ENCODE measurements at regions not wholly inside any gene's neighbourhood (a gene's known extent, or its start where the extent isn't known, plus 50 kb on each side); places are given as distances from the start of the nearest gene placed in this dataset.
"Not testable (repeated sequence)": the region's sequence is repeated elsewhere in the genome, so short reads cannot be mapped to it uniquely, and the experiment has no call there.

DNA sequence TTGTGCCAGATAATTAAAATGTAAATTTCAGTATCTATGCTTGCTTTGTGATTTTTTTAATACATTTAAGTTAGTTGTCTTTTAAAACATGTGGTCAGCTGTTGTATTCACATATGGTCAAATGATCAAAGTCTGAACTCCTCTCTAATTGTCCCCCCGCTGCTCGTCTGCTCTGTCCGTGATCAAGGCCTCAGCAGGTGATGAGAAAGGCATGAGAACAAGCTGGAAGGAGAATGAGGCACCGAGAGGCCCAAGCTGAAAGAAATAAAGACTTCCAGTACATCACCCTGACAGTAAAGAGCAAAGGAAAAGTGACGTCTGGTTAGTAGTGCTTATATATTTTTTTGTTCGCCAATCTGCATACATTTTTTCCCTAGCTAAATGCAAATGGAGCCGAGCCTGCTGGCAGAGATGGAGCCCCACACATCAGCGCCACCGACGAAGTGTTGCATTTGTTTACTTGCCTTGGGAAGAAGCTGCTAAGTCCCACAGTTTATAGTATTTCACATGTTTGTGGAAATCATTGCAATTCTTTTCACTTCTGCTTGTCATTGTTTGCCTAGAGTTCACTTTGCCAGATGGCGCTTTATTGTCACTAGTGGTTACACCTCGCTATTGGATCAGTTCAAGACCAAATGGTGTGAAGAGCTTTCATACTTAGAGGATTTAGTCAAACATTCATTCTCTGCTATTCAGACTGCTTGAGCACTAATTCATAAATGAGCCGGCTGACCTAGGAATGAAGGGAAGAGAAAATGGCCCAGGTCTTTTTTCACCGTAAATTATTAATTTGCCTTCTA is 181.5 kb downstream of the ZIC3 start:
- Histone ChIP-seq H3K4me3 (no peak overlapping the region), H3K27me3 (no peaks in the 10 kb centered on the region), H3K9me3 (ENCODE audit: low read depth) (no peaks in the 10 kb centered on the region), H3K27ac (no peak overlapping the region), H3K4me1 (ENCODE audit: low read depth) (peaks cover 8% of the 10 kb centered on the region), H3K36me3 (no peaks in the 10 kb centered on the region)
- TF ChIP-seq, protein P1, sequence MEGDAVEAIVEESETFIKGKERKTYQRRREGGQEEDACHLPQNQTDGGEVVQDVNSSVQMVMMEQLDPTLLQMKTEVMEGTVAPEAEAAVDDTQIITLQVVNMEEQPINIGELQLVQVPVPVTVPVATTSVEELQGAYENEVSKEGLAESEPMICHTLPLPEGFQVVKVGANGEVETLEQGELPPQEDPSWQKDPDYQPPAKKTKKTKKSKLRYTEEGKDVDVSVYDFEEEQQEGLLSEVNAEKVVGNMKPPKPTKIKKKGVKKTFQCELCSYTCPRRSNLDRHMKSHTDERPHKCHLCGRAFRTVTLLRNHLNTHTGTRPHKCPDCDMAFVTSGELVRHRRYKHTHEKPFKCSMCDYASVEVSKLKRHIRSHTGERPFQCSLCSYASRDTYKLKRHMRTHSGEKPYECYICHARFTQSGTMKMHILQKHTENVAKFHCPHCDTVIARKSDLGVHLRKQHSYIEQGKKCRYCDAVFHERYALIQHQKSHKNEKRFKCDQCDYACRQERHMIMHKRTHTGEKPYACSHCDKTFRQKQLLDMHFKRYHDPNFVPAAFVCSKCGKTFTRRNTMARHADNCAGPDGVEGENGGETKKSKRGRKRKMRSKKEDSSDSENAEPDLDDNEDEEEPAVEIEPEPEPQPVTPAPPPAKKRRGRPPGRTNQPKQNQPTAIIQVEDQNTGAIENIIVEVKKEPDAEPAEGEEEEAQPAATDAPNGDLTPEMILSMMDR (IDR thresholded peaks at IDR 0.05; ENCODE audit: low read depth, low read length), result no peak
- DNase-seq (ENCODE audit: low read depth in 1 of 2, low spot score in 1 of 2), result no peak

DNA sequence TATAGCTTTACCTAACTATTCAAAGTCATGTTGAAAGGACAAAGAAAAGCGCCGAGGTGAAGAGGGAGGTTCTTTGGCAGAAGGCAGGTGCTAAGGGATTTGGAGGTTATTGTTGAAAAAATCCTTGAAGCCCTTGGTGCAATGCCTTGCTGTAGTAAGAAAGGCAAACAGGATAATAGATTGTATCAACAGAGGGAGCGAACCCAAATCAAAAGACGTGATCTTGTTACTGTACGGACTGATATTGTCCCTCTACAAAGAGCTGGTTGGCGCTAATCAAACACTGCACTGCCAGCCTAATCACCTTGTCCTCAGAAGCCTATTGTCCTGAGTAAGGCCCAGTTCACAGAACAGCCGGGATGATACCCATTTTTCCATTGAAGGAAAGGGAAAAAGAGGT is 182.9 kb downstream of the ZIC3 start:
- no peaks in the 10 kb centered on the region for H3K36me3 ChIP-seq
- H3K4me3 ChIP-seq, result no peak overlapping the region
- no peak overlapping the region for H3K27ac ChIP-seq
- peaks cover 8% of the 10 kb centered on the region for H3K4me1 ChIP-seq (ENCODE audit: low read depth)
- TF ChIP-seq, protein P1 (IDR thresholded peaks at IDR 0.05; ENCODE audit: low read depth, low read length), result no peak
- no peak for DNase-seq (ENCODE audit: low read depth in 1 of 2, low spot score in 1 of 2)
- no peaks in the 10 kb centered on the region for H3K9me3 ChIP-seq (ENCODE audit: low read depth)
- H3K27me3 ChIP-seq, result no peaks in the 10 kb centered on the region

DNA sequence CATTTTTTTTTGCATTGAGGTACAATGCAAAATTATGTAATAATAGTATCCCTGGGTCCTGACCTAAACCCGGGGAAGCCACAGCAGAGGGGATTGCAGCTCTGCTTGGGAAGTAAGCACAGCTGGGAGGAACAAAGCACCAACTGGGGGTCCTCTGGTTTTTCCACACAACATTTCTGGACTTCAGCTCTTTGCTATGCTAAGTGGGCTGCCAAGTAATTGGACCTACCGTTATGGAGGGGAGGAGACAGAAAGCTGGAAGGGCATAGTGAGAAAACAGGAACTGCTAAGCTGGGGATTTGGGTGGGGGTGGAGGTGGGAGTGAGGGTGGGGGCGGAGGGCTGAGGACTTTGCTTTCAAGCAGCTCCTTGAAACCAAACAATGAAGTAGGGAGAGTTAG is 183.3 kb downstream of the ZIC3 start:
- TF ChIP-seq, protein P1 (IDR thresholded peaks at IDR 0.05; ENCODE audit: low read depth, low read length), result no peak
- no peak for DNase-seq (ENCODE audit: low read depth in 1 of 2, low spot score in 1 of 2)
- H3K4me1 ChIP-seq (ENCODE audit: low read depth), result peaks cover 8% of the 10 kb centered on the region
- no peaks in the 10 kb centered on the region for H3K27me3 ChIP-seq
- no peaks in the 10 kb centered on the region for H3K36me3 ChIP-seq
- no peaks in the 10 kb centered on the region for H3K9me3 ChIP-seq (ENCODE audit: low read depth)
- no peak overlapping the region for H3K4me3 ChIP-seq
- H3K27ac ChIP-seq, result no peak overlapping the region

DNA sequence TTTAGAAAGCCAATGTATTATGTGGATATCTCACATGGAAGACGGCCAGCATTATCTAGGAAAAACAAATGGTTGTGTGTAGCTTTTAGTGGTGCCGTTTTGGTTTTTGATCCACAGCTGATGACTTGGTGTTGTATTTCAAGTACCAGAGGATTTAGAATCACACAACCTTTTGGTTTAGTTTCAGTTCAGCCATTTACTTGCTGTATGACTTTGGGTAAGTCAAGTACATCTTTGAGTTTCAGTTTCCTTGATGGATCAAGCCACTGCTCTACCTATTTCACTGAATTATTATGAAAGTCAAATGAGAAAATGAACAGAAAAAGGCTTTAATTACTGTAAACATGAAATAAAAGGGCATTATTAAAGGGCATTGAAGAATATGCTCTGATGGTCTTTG is 205.6 kb downstream of the ZIC3 start:
- no peaks in the 10 kb centered on the region for H3K36me3 ChIP-seq
- H3K4me1 ChIP-seq (ENCODE audit: low read depth), result no peaks in the 10 kb centered on the region
- H3K27me3 ChIP-seq, result no peaks in the 10 kb centered on the region
- no peak overlapping the region for H3K27ac ChIP-seq
- no peak for DNase-seq (ENCODE audit: low read depth in 1 of 2, low spot score in 1 of 2)
- TF ChIP-seq, protein P1 (IDR thresholded peaks at IDR 0.05; ENCODE audit: low read depth, low read length), result no peak
- no peaks in the 10 kb centered on the region for H3K9me3 ChIP-seq (ENCODE audit: low read depth)
- H3K4me3 ChIP-seq, result no peak overlapping the region

DNA sequence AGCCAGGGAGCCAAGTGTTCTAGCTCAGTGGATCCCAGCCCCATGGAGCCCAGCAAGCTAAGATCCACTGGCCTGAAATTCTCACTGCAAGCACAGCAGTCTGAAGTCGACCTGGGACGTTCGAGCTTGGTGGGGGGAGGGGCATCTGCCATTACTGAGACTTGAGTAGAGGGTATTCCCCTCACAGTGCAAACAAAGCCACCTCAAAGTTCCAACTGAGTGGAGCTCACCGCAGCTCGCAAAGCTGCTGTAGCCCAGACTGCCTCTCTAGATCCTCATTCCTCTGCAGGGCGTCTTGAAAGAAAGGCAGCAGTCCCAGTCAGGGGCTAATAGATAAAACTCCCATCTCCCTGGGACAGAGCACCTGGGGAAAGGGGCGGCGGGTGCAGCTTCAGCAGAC is 226.3 kb downstream of the ZIC3 start:
- Histone ChIP-seq H3K27ac (no peak overlapping the region), H3K4me3 (no peak overlapping the region), H3K36me3 (no peaks in the 10 kb centered on the region), H3K9me3 (ENCODE audit: low read depth) (no peaks in the 10 kb centered on the region), H3K27me3 (no peaks in the 10 kb centered on the region), H3K4me1 (ENCODE audit: low read depth) (no peaks in the 10 kb centered on the region)
- no peak for DNase-seq (ENCODE audit: low read depth in 1 of 2, low spot score in 1 of 2)
- TF ChIP-seq, protein P1 (IDR thresholded peaks at IDR 0.05; ENCODE audit: low read depth, low read length), result no peak

DNA sequence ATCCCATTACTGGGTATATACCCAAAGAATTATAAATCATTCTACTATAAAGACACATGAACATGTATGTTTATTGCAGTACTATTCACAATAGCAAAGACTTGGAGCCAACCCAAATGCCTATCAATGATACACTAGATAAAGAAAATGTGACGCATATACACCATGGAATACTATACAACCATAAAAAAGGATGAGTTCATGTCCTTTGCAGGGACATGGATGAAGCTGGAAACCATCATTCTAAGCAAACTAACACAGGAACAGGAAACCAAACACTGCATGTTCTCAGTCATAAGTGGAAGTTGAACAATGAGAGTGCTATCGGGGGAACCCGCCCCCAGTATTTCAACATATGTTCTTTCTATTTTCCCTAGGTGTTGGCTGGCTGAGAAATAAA is 232.0 kb downstream of the ZIC3 start:
- H3K27me3 ChIP-seq; DNase-seq (ENCODE audit: low read depth in 1 of 2, low spot score in 1 of 2); H3K27ac ChIP-seq; H3K4me3 ChIP-seq; H3K4me1 ChIP-seq (ENCODE audit: low read depth); H3K36me3 ChIP-seq; H3K9me3 ChIP-seq (ENCODE audit: low read depth): not testable (repeated sequence)

Data from cardiac muscle cell (in vitro differentiated cells and primary cell).